ENCODE measurements at regions not wholly inside any gene's neighbourhood (a gene's known extent, or its start where the extent isn't known, plus 50 kb on each side); places are given as distances from the start of the nearest gene placed in this dataset.
"Not testable (repeated sequence)": the region's sequence is repeated elsewhere in the genome, so short reads cannot be mapped to it uniquely, and the experiment has no call there.

GRCh38 chr3:18556503-18557135 is 131.5 kb upstream of the SATB1 start:
- DNase-seq (ENCODE audit: low read depth in 2 of 2) = peak; percentile 52 to 80

GRCh38 chr3:18556001-18556408 is 130.9 kb upstream of the SATB1 start:
- DNase-seq (ENCODE audit: low read depth in 2 of 2) = peak in 1 of 2 donors; percentile 36

GRCh38 chr3:18552579-18553105 is 127.5 kb upstream of the SATB1 start:
- not testable (repeated sequence) for DNase-seq (ENCODE audit: low read depth in 2 of 2)

GRCh38 chr3:18546632-18547031 is 121.5 kb upstream of the SATB1 start:
- no peak for DNase-seq (ENCODE audit: low read depth in 2 of 2)

GRCh38 chr3:18544146-18544545 is 119.0 kb upstream of the SATB1 start:
- no peak for DNase-seq (ENCODE audit: low read depth in 2 of 2)

GRCh38 chr3:18538463-18539230 is 113.5 kb upstream of the SATB1 start:
- DNase-seq (ENCODE audit: low read depth in 2 of 2) = no peak

GRCh38 chr3:18533039-18533438 is 107.9 kb upstream of the SATB1 start:
- no peak for DNase-seq (ENCODE audit: low read depth in 2 of 2)

GRCh38 chr3:18531662-18532061 is 106.5 kb upstream of the SATB1 start:
- no peak for DNase-seq (ENCODE audit: low read depth in 2 of 2)

- DNase-seq (ENCODE audit: low read depth in 2 of 2) = no peak
Observed at GRCh38 chr3:18529631-18530030, 104.5 kb upstream of the SATB1 start.

- DNase-seq (ENCODE audit: low read depth in 2 of 2) = no peak
Observed at GRCh38 chr3:18527691-18528090, 102.6 kb upstream of the SATB1 start.

- DNase-seq (ENCODE audit: low read depth in 2 of 2) = no peak
Observed at GRCh38 chr3:18526667-18527066, 101.5 kb upstream of the SATB1 start.

GRCh38 chr3:18516170-18516569 is 91.0 kb upstream of the SATB1 start:
- DNase-seq (ENCODE audit: low read depth in 2 of 2) = not testable (repeated sequence)

GRCh38 chr3:18513091-18513490 is 88.0 kb upstream of the SATB1 start:
- no peak for DNase-seq (ENCODE audit: low read depth in 2 of 2)

- no peak for DNase-seq (ENCODE audit: low read depth in 2 of 2)
Observed at GRCh38 chr3:18512007-18512406, 86.9 kb upstream of the SATB1 start.

GRCh38 chr3:18510947-18511346 is 85.8 kb upstream of the SATB1 start:
- no peak for DNase-seq (ENCODE audit: low read depth in 2 of 2)

GRCh38 chr3:18507333-18507732 is 82.2 kb upstream of the SATB1 start:
- no peak for DNase-seq (ENCODE audit: low read depth in 2 of 2)

GRCh38 chr3:18505056-18505455 is 79.9 kb upstream of the SATB1 start:
- DNase-seq (ENCODE audit: low read depth in 2 of 2) = no peak

- no peak for DNase-seq (ENCODE audit: low read depth in 2 of 2)
Observed at GRCh38 chr3:18501679-18502343, 76.7 kb upstream of the SATB1 start.

- no peak for DNase-seq (ENCODE audit: low read depth in 2 of 2)
Observed at GRCh38 chr3:18500322-18500721, 75.2 kb upstream of the SATB1 start.

- DNase-seq (ENCODE audit: low read depth in 2 of 2) = no peak
Observed at GRCh38 chr3:18499301-18499700, 74.2 kb upstream of the SATB1 start.

GRCh38 chr3:18494251-18494650 is 69.1 kb upstream of the SATB1 start:
- no peak for DNase-seq (ENCODE audit: low read depth in 2 of 2)

- DNase-seq (ENCODE audit: low read depth in 2 of 2) = no peak
Observed at GRCh38 chr3:18489939-18490338, 64.8 kb upstream of the SATB1 start.

- no peak for DNase-seq (ENCODE audit: low read depth in 2 of 2)
Observed at GRCh38 chr3:18483226-18483625, 58.1 kb upstream of the SATB1 start.
